Ovary (tissue), 3 donors: ENCODE measurements at regions not wholly inside any gene's neighbourhood (a gene's known extent, or its start where the extent isn't known, plus 50 kb on each side); places are given as distances from the start of the nearest gene placed in this dataset.

ENCODE experiments used
- POLR2A ChIP-seq: fragments of 450-650 bp; IDR thresholded peaks from one replicate; pipeline ENCODE4 v1.6.1; 2017; ENCODE audit warnings: antibody characterized with exemption, mild to moderate bottlenecking, moderate library complexity
- TF ChIP-seq, protein P1 (sequence below), 3 donors: fragments of 450-650 bp in 2 of 3; fragments of 200-600 bp in 1 of 3; IDR thresholded peaks; one replicate each; pipeline versions ENCODE4 v1.5.1 to v1.8.0; 2016 to 2022; ENCODE audit warnings: antibody characterized with exemption in 3 of 3, mild to moderate bottlenecking in 1 of 3
- donor health status: DM: no; HTN: no; CAD: no.

DNA sequence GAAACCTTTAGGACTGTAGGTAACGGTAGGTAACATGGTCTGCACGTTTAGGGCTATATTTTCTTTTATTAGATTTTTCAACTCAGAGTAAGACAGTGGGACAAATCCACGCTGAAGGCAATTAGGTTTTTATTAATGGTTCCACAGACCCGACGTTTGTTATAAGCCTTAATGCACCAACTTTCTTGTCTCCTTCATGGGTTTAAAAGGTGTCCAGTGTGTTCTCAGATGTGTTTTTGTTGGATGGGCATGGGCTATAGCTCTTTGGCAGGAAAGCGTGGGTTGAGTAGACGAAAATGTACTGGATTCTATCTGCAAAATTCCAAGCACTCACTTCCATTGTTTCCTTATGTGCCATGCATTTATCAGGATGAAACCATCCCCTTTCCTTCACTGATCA is 88.0 kb upstream of the SIM2 start:
- no peak for TF ChIP-seq POLR2A
- TF ChIP-seq, protein P1, sequence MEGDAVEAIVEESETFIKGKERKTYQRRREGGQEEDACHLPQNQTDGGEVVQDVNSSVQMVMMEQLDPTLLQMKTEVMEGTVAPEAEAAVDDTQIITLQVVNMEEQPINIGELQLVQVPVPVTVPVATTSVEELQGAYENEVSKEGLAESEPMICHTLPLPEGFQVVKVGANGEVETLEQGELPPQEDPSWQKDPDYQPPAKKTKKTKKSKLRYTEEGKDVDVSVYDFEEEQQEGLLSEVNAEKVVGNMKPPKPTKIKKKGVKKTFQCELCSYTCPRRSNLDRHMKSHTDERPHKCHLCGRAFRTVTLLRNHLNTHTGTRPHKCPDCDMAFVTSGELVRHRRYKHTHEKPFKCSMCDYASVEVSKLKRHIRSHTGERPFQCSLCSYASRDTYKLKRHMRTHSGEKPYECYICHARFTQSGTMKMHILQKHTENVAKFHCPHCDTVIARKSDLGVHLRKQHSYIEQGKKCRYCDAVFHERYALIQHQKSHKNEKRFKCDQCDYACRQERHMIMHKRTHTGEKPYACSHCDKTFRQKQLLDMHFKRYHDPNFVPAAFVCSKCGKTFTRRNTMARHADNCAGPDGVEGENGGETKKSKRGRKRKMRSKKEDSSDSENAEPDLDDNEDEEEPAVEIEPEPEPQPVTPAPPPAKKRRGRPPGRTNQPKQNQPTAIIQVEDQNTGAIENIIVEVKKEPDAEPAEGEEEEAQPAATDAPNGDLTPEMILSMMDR (IDR thresholded peaks at IDR 0.05) = no peak
